ENCODE measurements at regions not wholly inside any gene's neighbourhood (a gene's known extent, or its start where the extent isn't known, plus 50 kb on each side); places are given as distances from the start of the nearest gene placed in this dataset.
"Not testable (repeated sequence)": the region's sequence is repeated elsewhere in the genome, so short reads cannot be mapped to it uniquely, and the experiment has no call there.

DNA sequence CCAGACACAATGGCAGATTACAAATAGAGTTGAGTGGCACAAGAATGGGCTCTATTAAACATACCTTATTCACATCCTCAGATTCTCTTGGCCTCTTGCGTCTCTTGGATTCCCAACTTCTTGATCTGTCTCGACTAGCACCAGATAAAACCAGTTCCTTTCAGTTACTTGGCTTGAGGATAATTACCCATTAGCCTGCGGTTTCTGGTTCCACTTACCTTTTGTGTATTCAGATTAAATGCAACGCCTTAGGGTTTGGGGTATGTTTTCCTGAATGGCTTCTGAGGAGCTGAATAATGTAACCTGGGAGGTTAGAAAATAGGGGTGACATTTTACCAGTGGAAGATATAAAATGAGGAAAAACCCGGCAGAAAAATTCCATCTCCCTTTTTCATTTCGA lies 154.4 kb upstream of the TSPY2 start:
- not testable (repeated sequence) for H3K4me3 ChIP-seq (ENCODE audit: low read length); H3K4me1 ChIP-seq (ENCODE audit: insufficient read depth, low read length); H3K9ac ChIP-seq (ENCODE audit: low read depth, low read length); H3K36me3 ChIP-seq (ENCODE audit: insufficient read depth, low read depth, low read length); H3K27me3 ChIP-seq (ENCODE audit: insufficient read depth, low read length); H3K27ac ChIP-seq (ENCODE audit: low read length); H3K9me3 ChIP-seq (ENCODE audit: insufficient read depth, low read depth, low read length)

DNA sequence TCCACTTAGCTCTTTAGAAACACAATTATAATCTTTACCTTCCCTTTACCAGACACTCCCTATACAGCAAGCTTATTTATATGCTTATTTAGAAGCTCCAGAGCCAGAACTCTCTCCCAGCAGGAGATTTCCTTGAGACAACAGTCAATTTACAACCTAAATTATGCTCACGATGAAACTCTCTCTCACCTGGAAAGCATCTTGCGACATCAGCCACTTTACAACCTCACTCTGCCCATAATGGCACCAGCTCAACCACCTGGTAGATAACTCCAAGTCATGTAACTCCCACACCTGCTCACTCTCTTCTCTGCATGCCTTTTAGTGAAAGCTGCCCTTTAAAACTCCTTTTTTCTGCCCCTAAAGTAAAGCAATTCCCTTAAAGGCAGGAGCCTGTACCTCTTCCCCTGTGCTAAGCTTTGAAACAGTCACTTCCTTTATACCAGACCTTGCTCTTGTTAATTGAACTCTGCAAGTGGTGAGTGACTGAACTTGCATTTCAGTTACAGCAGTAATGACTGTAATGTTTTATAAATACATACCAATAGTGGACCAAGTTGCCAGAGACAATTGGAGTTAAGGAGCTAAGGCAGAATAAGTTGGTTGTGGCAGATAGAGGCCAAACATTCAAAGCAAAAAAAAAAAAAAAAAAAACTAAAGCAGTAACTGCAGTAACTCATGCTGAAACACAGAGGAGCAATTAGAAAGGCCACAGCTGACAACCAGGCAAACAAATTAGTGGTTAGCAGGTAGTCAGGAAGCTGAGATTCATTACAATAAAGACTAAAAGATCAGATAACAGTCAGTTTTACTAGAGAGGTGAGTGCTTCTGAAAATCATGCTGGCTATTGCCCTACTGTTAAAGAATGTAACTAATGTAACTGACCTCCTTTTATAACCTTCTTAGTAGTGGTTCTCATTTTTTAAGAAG lies 115.1 kb upstream of the TSPY2 start:
- H3K9ac ChIP-seq (ENCODE audit: low read depth, low read length) = peak overlapping the region; percentile 72; the same call in 1 of the 2 replicates
- 0 out of 2 replicates have a peak overlapping the region, but pooled peaks have one; percentile 11 for H3K4me3 ChIP-seq (ENCODE audit: low read length)
- H3K27ac ChIP-seq (ENCODE audit: low read length) = peak overlapping the region; percentile 56
- H3K4me1 ChIP-seq (ENCODE audit: insufficient read depth, low read length); H3K9me3 ChIP-seq (ENCODE audit: insufficient read depth, low read depth, low read length); H3K36me3 ChIP-seq (ENCODE audit: insufficient read depth, low read depth, low read length); H3K27me3 ChIP-seq (ENCODE audit: insufficient read depth, low read length): not testable (repeated sequence)

DNA sequence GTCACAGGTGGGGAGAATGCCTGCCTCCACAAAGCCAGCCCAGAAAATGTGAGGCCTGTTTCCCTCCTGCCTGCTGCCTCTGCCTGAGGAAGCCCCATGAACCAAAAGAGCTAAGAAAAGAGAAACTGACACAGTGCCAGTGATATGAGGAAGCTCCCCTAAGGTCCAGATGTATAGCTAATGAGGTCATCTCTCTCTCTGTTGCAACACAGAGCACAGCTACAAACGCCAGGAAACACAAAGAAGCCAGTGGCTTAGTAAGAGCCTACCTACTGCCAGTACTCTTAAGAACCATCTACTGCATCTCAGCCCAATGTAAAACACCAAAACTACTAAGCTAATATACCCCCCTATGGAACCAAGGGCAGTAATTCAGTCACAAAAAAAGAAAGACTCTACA lies 109.9 kb upstream of the TSPY2 start:
- H3K27ac ChIP-seq (ENCODE audit: low read length); H3K9me3 ChIP-seq (ENCODE audit: insufficient read depth, low read depth, low read length): not testable (repeated sequence)

More for the DNA sequence above, 109.9 kb upstream of the TSPY2 start:
- H3K9ac ChIP-seq (ENCODE audit: low read depth, low read length); H3K4me1 ChIP-seq (ENCODE audit: insufficient read depth, low read length); H3K4me3 ChIP-seq (ENCODE audit: low read length); H3K36me3 ChIP-seq (ENCODE audit: insufficient read depth, low read depth, low read length); H3K27me3 ChIP-seq (ENCODE audit: insufficient read depth, low read length): not testable (repeated sequence)

Measured in iPS-20b (cell line).